GM23338 (cell line): ENCODE measurements at regions not wholly inside any gene's neighbourhood (a gene's known extent, or its start where the extent isn't known, plus 50 kb on each side); places are given as distances from the start of the nearest gene placed in this dataset.

Experiments
- ATAC-seq: fragments of 200-7000 bp; cut with Tn5 transposase; 3 replicates; pipeline ENCODE4 v1.9.1; 2020
- DNase-seq: peaks from one replicate; pipeline ENCODE4 v3.0.0-alpha.2; 2015; ENCODE audit warnings: low spot score
- H2AFZ ChIP-seq: fragments of 200-600 bp; sonication (generic); 2 replicates; pipeline ENCODE4 v1.8.0; 2016; ENCODE audit warnings: antibody characterized with exemption, mild to moderate bottlenecking, moderate library complexity
- H3F3A ChIP-seq: fragments of 200-600 bp; sonication (generic); replicated peaks from 2 replicates; pipeline ENCODE4 v1.8.0; 2017; ENCODE audit warnings: antibody characterized with exemption, mixed run types, low read depth
- H3K27ac ChIP-seq: fragments of 200-600 bp; sonication (generic); 2 replicates; pipeline ENCODE4 v1.6.1; 2016; ENCODE audit warnings: low read depth
- H3K27me3 ChIP-seq: fragments of 200-600 bp; sonication (generic); 2 replicates; pipeline ENCODE4 v1.8.0; 2016; ENCODE audit warnings: mild to moderate bottlenecking, mixed run types, moderate library complexity; ENCODE audit not compliant: insufficient read depth
- H3K36me3 ChIP-seq: fragments of 200-600 bp; sonication (generic); 2 replicates; pipeline ENCODE4 v1.8.0; 2016; ENCODE audit warnings: mild to moderate bottlenecking; ENCODE audit not compliant: insufficient read depth
- H3K4me1 ChIP-seq: fragments of 200-600 bp; sonication (generic); 2 replicates; pipeline ENCODE4 v1.8.0; 2016; ENCODE audit warnings: mild to moderate bottlenecking, moderate library complexity; ENCODE audit not compliant: insufficient read depth
- H3K4me2 ChIP-seq: fragments of 200-600 bp; sonication (generic); 2 replicates; pipeline ENCODE4 v1.7.1; 2017; ENCODE audit warnings: mixed run types
- H3K4me3 ChIP-seq: fragments of 200-600 bp; sonication (generic); 2 replicates; pipeline ENCODE4 v1.6.1; 2016; ENCODE audit warnings: mixed run types
- H3K79me2 ChIP-seq: fragments of 200-600 bp; sonication (generic); replicated peaks from 2 replicates; pipeline ENCODE4 v1.8.0; 2017; ENCODE audit warnings: mild to moderate bottlenecking; ENCODE audit not compliant: insufficient read depth
- H3K9me2 ChIP-seq: fragments of 200-600 bp; sonication (generic); 2 replicates; pipeline ENCODE4 v1.8.0; 2017; ENCODE audit not compliant: insufficient read depth
- H4K20me1 ChIP-seq: fragments of 200-600 bp; sonication (generic); replicated peaks from 2 replicates; pipeline ENCODE4 v1.8.0; 2017; ENCODE audit warnings: mild to moderate bottlenecking; ENCODE audit not compliant: insufficient read depth
- H3K27ac Mint-ChIP-seq: 2 replicates; pipeline ENCODE4 v1.8.0; 2020; ENCODE audit warnings: inconsistent platforms, mild to moderate bottlenecking, moderate library complexity, mixed read lengths
- H3K27me3 Mint-ChIP-seq: 3 replicates; pipeline ENCODE4 v1.8.0; 2022; ENCODE audit warnings: low read depth, mild to moderate bottlenecking, moderate library complexity, mixed read lengths, inconsistent platforms; ENCODE audit not compliant: insufficient read depth, poor library complexity
- H3K36me3 Mint-ChIP-seq: 3 replicates; pipeline ENCODE4 v1.8.0; 2021; ENCODE audit warnings: low read depth, mild to moderate bottlenecking, inconsistent platforms, moderate library complexity, mixed read lengths
- H3K4me1 Mint-ChIP-seq: 3 replicates; pipeline ENCODE4 v1.8.0; 2020; ENCODE audit warnings: mild to moderate bottlenecking, inconsistent platforms, mixed read lengths
- H3K4me3 Mint-ChIP-seq: 3 replicates; pipeline ENCODE4 v1.8.0; 2021; ENCODE audit warnings: moderate library complexity, mild to moderate bottlenecking, inconsistent platforms, mixed read lengths
- H3K9me3 Mint-ChIP-seq: 3 replicates; pipeline ENCODE4 v1.8.0; 2020; ENCODE audit warnings: moderate library complexity, mild to moderate bottlenecking, inconsistent platforms, mixed read lengths
- CREB1 ChIP-seq: fragments of 250-450 bp; sonication (Bioruptor Pico); IDR thresholded peaks from 2 replicates; pipeline ENCODE4 v1.5.0; 2020; ENCODE audit warnings: low read depth, mild to moderate bottlenecking, moderate library complexity
- EZH2phosphoT487 ChIP-seq: fragments of 200-600 bp; sonication (generic); IDR thresholded peaks from one replicate; pipeline ENCODE4 v1.8.1; 2018; ENCODE audit warnings: antibody characterized with exemption; ENCODE audit not compliant: unreplicated experiment
- ZNF114 ChIP-seq: fragments of 250-450 bp; sonication (Bioruptor Pico); IDR thresholded peaks from 2 replicates; pipeline ENCODE4 v1.5.0; 2020; ENCODE audit warnings: mild to moderate bottlenecking, moderate library complexity
- TF ChIP-seq, protein P1 (sequence below), 2 experiments: fragments of 200-600 bp in 1 of 2; sonication (generic) in 1 of 2; conservative IDR thresholded peaks; 2 replicates each; pipeline versions ENCODE4 v1.5.1 to v1.6.1; 2016 to 2017; ENCODE audit warnings: antibody characterized with exemption in 2 of 2, low read depth in 2 of 2, mild to moderate bottlenecking in 2 of 2, moderate library complexity in 1 of 2
- TF ChIP-seq, protein P2 (sequence below): fragments of 250-450 bp; sonication (Bioruptor Pico); IDR thresholded peaks from 2 replicates; pipeline ENCODE4 v1.5.0; 2020; ENCODE audit warnings: mild to moderate bottlenecking, moderate library complexity
- TF ChIP-seq, protein P3 (sequence below): IDR thresholded peaks from 2 replicates; pipeline ENCODE4 v1.6.1; 2016; ENCODE audit warnings: antibody characterized with exemption

DNA sequence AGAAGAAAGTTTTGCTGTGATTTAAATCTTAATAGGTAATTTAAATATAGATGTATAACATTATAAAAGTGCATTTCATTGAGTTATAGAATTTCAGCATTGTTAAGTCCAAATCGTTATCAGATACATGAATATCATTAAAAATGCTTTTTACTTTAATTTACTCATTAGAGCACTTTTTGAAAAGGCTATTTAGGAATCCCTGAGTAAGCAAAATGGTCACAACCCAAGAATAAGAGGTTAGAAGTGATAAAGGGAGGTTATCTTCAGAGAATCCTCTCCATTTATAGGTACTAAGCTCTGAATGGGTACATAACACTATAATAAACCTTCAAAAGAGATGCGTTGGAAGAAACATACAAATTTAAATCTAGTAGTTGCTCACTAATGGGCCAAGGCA is 130.7 kb downstream of the SLC30A10 start:
- H3K4me3 Mint-ChIP-seq = no peak overlapping the region
- no peak overlapping the region for H3K27ac ChIP-seq

More for the DNA sequence above, 130.7 kb downstream of the SLC30A10 start:
- no peaks in the 10 kb centered on the region for H3K4me1 Mint-ChIP-seq
- Histone ChIP-seq H3K27me3 (no peaks in the 10 kb centered on the region), H3K36me3 (no peaks in the 10 kb centered on the region), H3K9me2 (0 out of 2 replicates have a peak, but pooled peaks cover 3% of the 10 kb centered on the region), H3F3A (no peaks in the 10 kb centered on the region), H3K4me1 (no peaks in the 10 kb centered on the region), H3K79me2 (no peaks in the 10 kb centered on the region), H2AFZ (no peak overlapping the region), H3K4me2 (no peak overlapping the region), H4K20me1 (no peaks in the 10 kb centered on the region), H3K4me3 (no peak overlapping the region)
- no peak overlapping the region for H3K27ac Mint-ChIP-seq
- H3K9me3 Mint-ChIP-seq = no peaks in the 10 kb centered on the region
- no peaks in the 10 kb centered on the region for H3K36me3 Mint-ChIP-seq
- H3K27me3 Mint-ChIP-seq = no peaks in the 10 kb centered on the region
- TF ChIP-seq, protein P1, sequence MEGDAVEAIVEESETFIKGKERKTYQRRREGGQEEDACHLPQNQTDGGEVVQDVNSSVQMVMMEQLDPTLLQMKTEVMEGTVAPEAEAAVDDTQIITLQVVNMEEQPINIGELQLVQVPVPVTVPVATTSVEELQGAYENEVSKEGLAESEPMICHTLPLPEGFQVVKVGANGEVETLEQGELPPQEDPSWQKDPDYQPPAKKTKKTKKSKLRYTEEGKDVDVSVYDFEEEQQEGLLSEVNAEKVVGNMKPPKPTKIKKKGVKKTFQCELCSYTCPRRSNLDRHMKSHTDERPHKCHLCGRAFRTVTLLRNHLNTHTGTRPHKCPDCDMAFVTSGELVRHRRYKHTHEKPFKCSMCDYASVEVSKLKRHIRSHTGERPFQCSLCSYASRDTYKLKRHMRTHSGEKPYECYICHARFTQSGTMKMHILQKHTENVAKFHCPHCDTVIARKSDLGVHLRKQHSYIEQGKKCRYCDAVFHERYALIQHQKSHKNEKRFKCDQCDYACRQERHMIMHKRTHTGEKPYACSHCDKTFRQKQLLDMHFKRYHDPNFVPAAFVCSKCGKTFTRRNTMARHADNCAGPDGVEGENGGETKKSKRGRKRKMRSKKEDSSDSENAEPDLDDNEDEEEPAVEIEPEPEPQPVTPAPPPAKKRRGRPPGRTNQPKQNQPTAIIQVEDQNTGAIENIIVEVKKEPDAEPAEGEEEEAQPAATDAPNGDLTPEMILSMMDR (conservative IDR thresholded peaks at IDR 0.05; ENCODE audit: low read depth in 2 of 2) = no peak
- TF ChIP-seq CREB1 (CRISPR knock-in tag) (no peak), EZH2phosphoT487 (no peak), ZNF114 (CRISPR knock-in tag) (no peak)
- TF ChIP-seq, protein P2, sequence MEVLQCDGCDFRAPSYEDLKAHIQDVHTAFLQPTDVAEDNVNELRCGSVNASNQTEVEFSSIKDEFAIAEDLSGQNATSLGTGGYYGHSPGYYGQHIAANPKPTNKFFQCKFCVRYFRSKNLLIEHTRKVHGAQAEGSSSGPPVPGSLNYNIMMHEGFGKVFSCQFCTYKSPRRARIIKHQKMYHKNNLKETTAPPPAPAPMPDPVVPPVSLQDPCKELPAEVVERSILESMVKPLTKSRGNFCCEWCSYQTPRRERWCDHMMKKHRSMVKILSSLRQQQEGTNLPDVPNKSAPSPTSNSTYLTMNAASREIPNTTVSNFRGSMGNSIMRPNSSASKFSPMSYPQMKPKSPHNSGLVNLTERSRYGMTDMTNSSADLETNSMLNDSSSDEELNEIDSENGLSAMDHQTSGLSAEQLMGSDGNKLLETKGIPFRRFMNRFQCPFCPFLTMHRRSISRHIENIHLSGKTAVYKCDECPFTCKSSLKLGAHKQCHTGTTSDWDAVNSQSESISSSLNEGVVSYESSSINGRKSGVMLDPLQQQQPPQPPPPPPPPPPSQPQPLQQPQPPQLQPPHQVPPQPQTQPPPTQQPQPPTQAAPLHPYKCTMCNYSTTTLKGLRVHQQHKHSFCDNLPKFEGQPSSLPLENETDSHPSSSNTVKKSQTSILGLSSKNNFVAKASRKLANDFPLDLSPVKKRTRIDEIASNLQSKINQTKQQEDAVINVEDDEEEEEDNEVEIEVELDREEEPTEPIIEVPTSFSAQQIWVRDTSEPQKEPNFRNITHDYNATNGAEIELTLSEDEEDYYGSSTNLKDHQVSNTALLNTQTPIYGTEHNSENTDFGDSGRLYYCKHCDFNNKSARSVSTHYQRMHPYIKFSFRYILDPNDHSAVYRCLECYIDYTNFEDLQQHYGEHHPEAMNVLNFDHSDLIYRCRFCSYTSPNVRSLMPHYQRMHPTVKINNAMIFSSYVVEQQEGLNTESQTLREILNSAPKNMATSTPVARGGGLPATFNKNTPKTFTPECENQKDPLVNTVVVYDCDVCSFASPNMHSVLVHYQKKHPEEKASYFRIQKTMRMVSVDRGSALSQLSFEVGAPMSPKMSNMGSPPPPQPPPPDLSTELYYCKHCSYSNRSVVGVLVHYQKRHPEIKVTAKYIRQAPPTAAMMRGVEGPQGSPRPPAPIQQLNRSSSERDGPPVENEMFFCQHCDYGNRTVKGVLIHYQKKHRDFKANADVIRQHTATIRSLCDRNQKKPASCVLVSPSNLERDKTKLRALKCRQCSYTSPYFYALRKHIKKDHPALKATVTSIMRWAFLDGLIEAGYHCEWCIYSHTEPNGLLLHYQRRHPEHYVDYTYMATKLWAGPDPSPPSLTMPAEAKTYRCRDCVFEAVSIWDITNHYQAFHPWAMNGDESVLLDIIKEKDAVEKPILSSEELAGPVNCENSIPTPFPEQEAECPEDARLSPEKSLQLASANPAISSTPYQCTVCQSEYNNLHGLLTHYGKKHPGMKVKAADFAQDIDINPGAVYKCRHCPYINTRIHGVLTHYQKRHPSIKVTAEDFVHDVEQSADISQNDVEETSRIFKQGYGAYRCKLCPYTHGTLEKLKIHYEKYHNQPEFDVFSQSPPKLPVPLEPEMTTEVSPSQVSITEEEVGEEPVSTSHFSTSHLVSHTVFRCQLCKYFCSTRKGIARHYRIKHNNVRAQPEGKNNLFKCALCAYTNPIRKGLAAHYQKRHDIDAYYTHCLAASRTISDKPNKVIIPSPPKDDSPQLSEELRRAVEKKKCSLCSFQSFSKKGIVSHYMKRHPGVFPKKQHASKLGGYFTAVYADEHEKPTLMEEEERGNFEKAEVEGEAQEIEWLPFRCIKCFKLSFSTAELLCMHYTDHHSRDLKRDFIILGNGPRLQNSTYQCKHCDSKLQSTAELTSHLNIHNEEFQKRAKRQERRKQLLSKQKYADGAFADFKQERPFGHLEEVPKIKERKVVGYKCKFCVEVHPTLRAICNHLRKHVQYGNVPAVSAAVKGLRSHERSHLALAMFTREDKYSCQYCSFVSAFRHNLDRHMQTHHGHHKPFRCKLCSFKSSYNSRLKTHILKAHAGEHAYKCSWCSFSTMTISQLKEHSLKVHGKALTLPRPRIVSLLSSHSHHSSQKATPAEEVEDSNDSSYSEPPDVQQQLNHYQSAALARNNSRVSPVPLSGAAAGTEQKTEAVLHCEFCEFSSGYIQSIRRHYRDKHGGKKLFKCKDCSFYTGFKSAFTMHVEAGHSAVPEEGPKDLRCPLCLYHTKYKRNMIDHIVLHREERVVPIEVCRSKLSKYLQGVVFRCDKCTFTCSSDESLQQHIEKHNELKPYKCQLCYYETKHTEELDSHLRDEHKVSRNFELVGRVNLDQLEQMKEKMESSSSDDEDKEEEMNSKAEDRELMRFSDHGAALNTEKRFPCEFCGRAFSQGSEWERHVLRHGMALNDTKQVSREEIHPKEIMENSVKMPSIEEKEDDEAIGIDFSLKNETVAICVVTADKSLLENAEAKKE (CRISPR knock-in tag) = no peak
- TF ChIP-seq, protein P3, sequence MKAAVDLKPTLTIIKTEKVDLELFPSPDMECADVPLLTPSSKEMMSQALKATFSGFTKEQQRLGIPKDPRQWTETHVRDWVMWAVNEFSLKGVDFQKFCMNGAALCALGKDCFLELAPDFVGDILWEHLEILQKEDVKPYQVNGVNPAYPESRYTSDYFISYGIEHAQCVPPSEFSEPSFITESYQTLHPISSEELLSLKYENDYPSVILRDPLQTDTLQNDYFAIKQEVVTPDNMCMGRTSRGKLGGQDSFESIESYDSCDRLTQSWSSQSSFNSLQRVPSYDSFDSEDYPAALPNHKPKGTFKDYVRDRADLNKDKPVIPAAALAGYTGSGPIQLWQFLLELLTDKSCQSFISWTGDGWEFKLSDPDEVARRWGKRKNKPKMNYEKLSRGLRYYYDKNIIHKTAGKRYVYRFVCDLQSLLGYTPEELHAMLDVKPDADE = no peak
- DNase-seq (no peak), ATAC-seq (no peak)
